Skeletal muscle tissue (tissue), 3 donors: ENCODE measurements at regions not wholly inside any gene's neighbourhood (a gene's known extent, or its start where the extent isn't known, plus 50 kb on each side); places are given as distances from the start of the nearest gene placed in this dataset.

Experiments
- H3K27ac ChIP-seq: one replicate; pipeline ENCODE4 v1.7.0; 2013; ENCODE audit warnings: mild to moderate bottlenecking, low read depth, low read length, inconsistent platforms
- H3K27me3 ChIP-seq, 3 donors: one replicate each; pipeline ENCODE4 v1.7.0; 2013; ENCODE audit warnings: low read length in 3 of 3; ENCODE audit not compliant: control insufficient read depth in 3 of 3, insufficient read depth in 3 of 3
- H3K36me3 ChIP-seq, 3 donors: one replicate each; pipeline ENCODE4 v1.7.0; 2013; ENCODE audit warnings: low read length in 3 of 3; ENCODE audit not compliant: control insufficient read depth in 3 of 3, insufficient read depth in 3 of 3
- H3K4me1 ChIP-seq, 3 donors: one replicate each; pipeline ENCODE4 v1.7.0; 2013; ENCODE audit warnings: low read length in 3 of 3, mild to moderate bottlenecking in 3 of 3; ENCODE audit not compliant: control insufficient read depth in 3 of 3, insufficient read depth in 3 of 3
- H3K4me3 ChIP-seq, 3 donors: one replicate each; pipeline ENCODE4 v1.7.0; 2013; ENCODE audit warnings: low read length in 3 of 3
- H3K9ac ChIP-seq, 3 donors: one replicate each; pipeline ENCODE4 v1.7.0; 2013; ENCODE audit warnings: low read length in 3 of 3, mild to moderate bottlenecking in 3 of 3, moderate library complexity in 2 of 3, low read depth in 1 of 3
- H3K9me3 ChIP-seq, 3 donors: one replicate each; pipeline ENCODE4 v1.7.0; 2013; ENCODE audit warnings: low read length in 3 of 3; ENCODE audit not compliant: control insufficient read depth in 3 of 3
- donor health status: Osteomylitis.

DNA sequence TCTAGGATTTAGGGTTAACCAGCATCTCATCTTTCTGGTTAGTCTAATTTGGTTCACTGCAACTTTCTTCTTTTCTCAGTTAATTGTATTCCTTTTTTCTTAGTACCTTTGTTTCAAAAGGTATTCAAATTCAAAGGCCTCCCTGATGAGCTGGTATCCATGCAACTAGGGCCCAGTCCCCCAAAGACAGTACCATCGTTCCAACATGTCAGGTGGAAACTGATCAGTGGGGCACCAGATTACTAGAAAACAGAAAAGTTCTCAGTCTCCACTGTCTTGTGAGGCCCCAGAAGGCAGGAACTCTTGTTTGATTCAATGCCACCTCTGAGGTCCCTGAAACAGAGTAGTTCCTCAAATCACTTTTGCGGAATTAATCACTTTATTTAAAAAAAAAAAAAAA, 303.2 kb upstream of the NBEA start:
- Histone ChIP-seq H3K36me3 (no peaks in the 10 kb centered on the region), H3K9me3 (no peaks in the 10 kb centered on the region), H3K4me3 (no peak overlapping the region), H3K9ac (no peak overlapping the region), H3K27me3 (no peaks in the 10 kb centered on the region), H3K27ac (no peak overlapping the region), H3K4me1 (no peaks in the 10 kb centered on the region)

GRCh38 chr13:34640179-34640992, 301.7 kb upstream of the NBEA start:
- H3K36me3 ChIP-seq = no peaks in the 10 kb centered on the region
- H3K4me3 ChIP-seq = no peak overlapping the region
- H3K27ac ChIP-seq = no peak overlapping the region
- no peaks in the 10 kb centered on the region for H3K9me3 ChIP-seq
- H3K9ac ChIP-seq = no peak overlapping the region
- no peaks in the 10 kb centered on the region for H3K27me3 ChIP-seq
- no peaks in the 10 kb centered on the region for H3K4me1 ChIP-seq

- Histone ChIP-seq H3K4me3 (no peak overlapping the region), H3K4me1 (no peaks in the 10 kb centered on the region), H3K36me3 (no peaks in the 10 kb centered on the region), H3K27ac (no peak overlapping the region), H3K9ac (no peak overlapping the region), H3K27me3 (no peaks in the 10 kb centered on the region), H3K9me3 (no peaks in the 10 kb centered on the region)
These were observed 301.1 kb upstream of the NBEA start for GRCh38 chr13:34640993-34641330.

- no peak overlapping the region for H3K9ac ChIP-seq
- H3K4me3 ChIP-seq = no peak overlapping the region
- no peak overlapping the region for H3K27ac ChIP-seq
These were observed 294.5 kb upstream of the NBEA start for GRCh38 chr13:34647379-34648150.

DNA sequence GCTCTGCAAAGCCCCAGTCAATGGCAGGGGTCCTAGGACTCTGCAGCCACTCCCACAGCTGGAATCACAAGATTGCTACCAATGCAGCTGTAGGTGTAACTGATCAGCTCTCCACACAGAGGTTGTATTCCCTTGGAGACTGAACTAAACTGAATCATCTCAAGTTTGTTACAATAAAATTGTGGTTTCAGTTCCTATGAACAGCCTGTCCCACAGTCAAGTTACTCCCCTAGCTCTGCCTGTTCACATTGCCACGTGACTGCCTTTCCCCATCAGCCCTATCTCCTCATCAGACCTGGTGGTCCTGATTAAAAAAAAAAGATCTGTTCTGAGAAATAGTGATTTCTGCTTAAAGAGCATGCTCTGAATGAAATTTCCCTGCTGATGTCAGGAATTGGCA, 287.9 kb upstream of the NBEA start:
- no peaks in the 10 kb centered on the region for H3K36me3 ChIP-seq
- H3K9me3 ChIP-seq = no peaks in the 10 kb centered on the region
- no peak overlapping the region for H3K9ac ChIP-seq
- no peaks in the 10 kb centered on the region for H3K27me3 ChIP-seq
- no peak overlapping the region for H3K4me3 ChIP-seq
- no peak overlapping the region for H3K27ac ChIP-seq
- peaks cover 0 to 3% (median 0%) of the 10 kb centered on the region in 3 donors for H3K4me1 ChIP-seq

More at GRCh38 chr13:34647379-34648150, 294.5 kb upstream of the NBEA start:
- H3K4me1 ChIP-seq = no peaks in the 10 kb centered on the region
- no peaks in the 10 kb centered on the region for H3K27me3 ChIP-seq
- no peaks in the 10 kb centered on the region for H3K9me3 ChIP-seq
- no peaks in the 10 kb centered on the region for H3K36me3 ChIP-seq

GRCh38 chr13:34654647-34655046, 287.4 kb upstream of the NBEA start:
- Histone ChIP-seq H3K9me3 (no peaks in the 10 kb centered on the region), H3K27me3 (no peaks in the 10 kb centered on the region), H3K4me3 (no peak overlapping the region), H3K4me1 (peaks cover 0 to 3% (median 0%) of the 10 kb centered on the region in 3 donors), H3K9ac (no peak overlapping the region), H3K36me3 (no peaks in the 10 kb centered on the region), H3K27ac (no peak overlapping the region)

GRCh38 chr13:34655554-34655953, 286.5 kb upstream of the NBEA start:
- Histone ChIP-seq H3K4me1 (peaks cover 0 to 3% (median 0%) of the 10 kb centered on the region in 3 donors), H3K27ac (no peak overlapping the region), H3K4me3 (no peak overlapping the region), H3K27me3 (no peaks in the 10 kb centered on the region), H3K9ac (no peak overlapping the region), H3K9me3 (no peaks in the 10 kb centered on the region), H3K36me3 (no peaks in the 10 kb centered on the region)

DNA sequence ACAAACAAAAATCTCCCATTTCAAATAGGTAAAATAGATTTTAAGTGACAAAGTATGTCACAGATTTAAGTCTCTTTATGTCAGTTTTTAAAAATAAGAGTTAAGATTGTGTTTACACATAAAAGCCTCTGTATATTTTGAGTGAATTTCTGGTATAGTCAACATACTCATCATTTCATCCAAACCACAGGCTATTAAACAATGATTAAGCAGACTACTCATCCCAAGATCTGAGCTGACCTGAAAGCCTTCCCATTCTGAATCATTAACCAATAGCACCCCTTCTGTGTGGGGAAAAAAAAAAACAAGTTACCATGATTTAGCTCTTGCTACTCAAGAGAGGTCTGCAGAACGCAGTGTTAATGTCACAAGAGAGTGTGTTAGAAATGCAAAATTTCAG, 284.4 kb upstream of the NBEA start:
- Histone ChIP-seq H3K27ac (no peak overlapping the region), H3K27me3 (no peaks in the 10 kb centered on the region), H3K9ac (no peak overlapping the region), H3K36me3 (no peaks in the 10 kb centered on the region), H3K4me1 (peaks cover 0 to 3% (median 0%) of the 10 kb centered on the region in 3 donors), H3K4me3 (no peak overlapping the region), H3K9me3 (no peaks in the 10 kb centered on the region)

- Histone ChIP-seq H3K27ac (no peak overlapping the region), H3K9me3 (no peaks in the 10 kb centered on the region), H3K4me1 (peaks cover 4 to 9% (median 6%) of the 10 kb centered on the region in 3 donors), H3K27me3 (no peaks in the 10 kb centered on the region), H3K9ac (no peak overlapping the region), H3K36me3 (no peaks in the 10 kb centered on the region), H3K4me3 (no peak overlapping the region)
These were observed 274.5 kb upstream of the NBEA start for GRCh38 chr13:34667286-34668218.
